ENCODE measurements at regions not wholly inside any gene's neighbourhood (a gene's known extent, or its start where the extent isn't known, plus 50 kb on each side); places are given as distances from the start of the nearest gene placed in this dataset.

DNA sequence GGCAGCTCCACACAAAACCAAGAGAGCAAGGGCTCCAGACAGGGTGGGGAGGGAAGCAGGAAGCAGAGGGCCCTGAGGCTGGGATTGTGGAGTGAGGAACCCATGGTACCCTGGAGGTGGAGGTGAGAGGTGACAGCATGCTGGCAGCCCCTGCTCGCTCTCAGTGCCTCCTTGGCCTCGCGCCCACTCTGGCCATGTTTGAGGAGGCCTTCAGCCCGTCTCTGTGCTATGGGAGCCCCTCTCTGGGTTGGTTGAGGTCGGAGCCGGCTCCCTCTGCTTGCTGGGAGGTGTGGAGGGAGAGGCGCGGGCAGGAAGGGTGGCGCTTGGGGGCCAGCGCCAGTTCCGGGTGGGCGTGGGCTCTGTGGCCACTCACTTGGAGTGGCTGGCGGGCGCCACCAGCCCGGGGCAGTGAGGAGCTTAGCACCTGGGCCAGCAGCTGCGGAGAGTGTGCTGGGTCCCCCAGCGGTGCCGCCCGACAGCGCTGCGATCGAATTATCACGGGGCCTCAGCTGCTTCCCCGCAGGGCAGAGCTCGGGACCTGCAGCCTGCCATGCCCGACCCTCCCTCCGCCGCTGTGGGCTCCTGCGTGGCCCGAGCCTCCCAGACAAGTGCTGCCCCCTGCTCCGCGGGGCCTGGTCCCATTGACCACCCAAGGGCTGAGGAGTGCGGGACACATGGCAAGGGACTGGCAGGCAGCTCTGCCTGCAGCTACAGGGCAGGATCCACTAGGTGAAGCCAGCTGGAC lies 196.0 kb downstream of the DACT1 start:
- Histone ChIP-seq H3K4me3 (ENCODE audit: low read length) (no peak overlapping the region), H3K9ac (ENCODE audit: low read depth, low read length) (no peak overlapping the region), H3K9me3 (ENCODE audit: insufficient read depth, low read depth, low read length) (no peaks in the 10 kb centered on the region), H3K27ac (ENCODE audit: low read length) (no peak overlapping the region), H3K27me3 (ENCODE audit: insufficient read depth, low read length) (no peaks in the 10 kb centered on the region), H3K36me3 (ENCODE audit: insufficient read depth, low read depth, low read length) (no peaks in the 10 kb centered on the region), H3K4me1 (ENCODE audit: insufficient read depth, low read length) (no peaks in the 10 kb centered on the region; the same call in 1 of the 2 replicates)

- Histone ChIP-seq H3K4me3 (ENCODE audit: low read length) (no peak overlapping the region), H3K4me1 (ENCODE audit: insufficient read depth, low read length) (peaks cover 15% of the 10 kb centered on the region), H3K27me3 (ENCODE audit: insufficient read depth, low read length) (no peaks in the 10 kb centered on the region), H3K9me3 (ENCODE audit: insufficient read depth, low read depth, low read length) (no peaks in the 10 kb centered on the region), H3K36me3 (ENCODE audit: insufficient read depth, low read depth, low read length) (no peaks in the 10 kb centered on the region), H3K9ac (ENCODE audit: low read depth, low read length) (no peak overlapping the region), H3K27ac (ENCODE audit: low read length) (no peak overlapping the region)
Observed at GRCh38 chr14:58836303-58836974, 198.7 kb downstream of the DACT1 start.

GRCh38 chr14:58839233-58839632 lies 201.5 kb downstream of the DACT1 start:
- H3K4me1 ChIP-seq (ENCODE audit: insufficient read depth, low read length), result peaks cover 15% of the 10 kb centered on the region

DNA sequence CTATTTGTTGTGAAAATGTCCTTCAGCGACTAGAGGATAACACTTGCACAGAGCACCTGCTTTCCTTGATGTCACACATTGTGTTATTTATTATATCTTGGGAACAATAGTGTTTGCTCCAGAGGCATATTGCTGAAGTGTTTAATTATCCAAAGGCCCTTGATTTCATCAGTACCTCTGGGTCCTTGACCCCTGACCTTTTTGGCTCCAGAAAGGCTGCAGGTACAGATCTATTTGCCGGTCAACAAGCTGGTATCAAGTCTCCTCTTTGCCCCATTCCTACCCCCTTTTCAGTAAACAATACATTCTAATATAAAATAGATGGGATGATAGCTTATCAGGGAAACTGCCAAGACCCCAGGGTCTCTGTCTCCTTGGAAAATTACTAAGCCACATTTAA lies 206.8 kb downstream of the DACT1 start:
- no peaks in the 10 kb centered on the region for H3K9me3 ChIP-seq (ENCODE audit: insufficient read depth, low read depth, low read length)
- peaks cover 19% of the 10 kb centered on the region; the same call in 1 of the 2 replicates for H3K4me1 ChIP-seq (ENCODE audit: insufficient read depth, low read length)
- no peaks in the 10 kb centered on the region for H3K36me3 ChIP-seq (ENCODE audit: insufficient read depth, low read depth, low read length)
- no peak overlapping the region for H3K27ac ChIP-seq (ENCODE audit: low read length)
- H3K27me3 ChIP-seq (ENCODE audit: insufficient read depth, low read length), result no peaks in the 10 kb centered on the region
- no peak overlapping the region for H3K4me3 ChIP-seq (ENCODE audit: low read length)
- H3K9ac ChIP-seq (ENCODE audit: low read depth, low read length), result no peak overlapping the region

More at GRCh38 chr14:58839233-58839632, 201.5 kb downstream of the DACT1 start:
- no peaks in the 10 kb centered on the region for H3K9me3 ChIP-seq (ENCODE audit: insufficient read depth, low read depth, low read length)
- no peak overlapping the region for H3K4me3 ChIP-seq (ENCODE audit: low read length)
- no peak overlapping the region for H3K27ac ChIP-seq (ENCODE audit: low read length)
- H3K9ac ChIP-seq (ENCODE audit: low read depth, low read length), result no peak overlapping the region
- no peaks in the 10 kb centered on the region for H3K36me3 ChIP-seq (ENCODE audit: insufficient read depth, low read depth, low read length)
- no peaks in the 10 kb centered on the region for H3K27me3 ChIP-seq (ENCODE audit: insufficient read depth, low read length)

DNA sequence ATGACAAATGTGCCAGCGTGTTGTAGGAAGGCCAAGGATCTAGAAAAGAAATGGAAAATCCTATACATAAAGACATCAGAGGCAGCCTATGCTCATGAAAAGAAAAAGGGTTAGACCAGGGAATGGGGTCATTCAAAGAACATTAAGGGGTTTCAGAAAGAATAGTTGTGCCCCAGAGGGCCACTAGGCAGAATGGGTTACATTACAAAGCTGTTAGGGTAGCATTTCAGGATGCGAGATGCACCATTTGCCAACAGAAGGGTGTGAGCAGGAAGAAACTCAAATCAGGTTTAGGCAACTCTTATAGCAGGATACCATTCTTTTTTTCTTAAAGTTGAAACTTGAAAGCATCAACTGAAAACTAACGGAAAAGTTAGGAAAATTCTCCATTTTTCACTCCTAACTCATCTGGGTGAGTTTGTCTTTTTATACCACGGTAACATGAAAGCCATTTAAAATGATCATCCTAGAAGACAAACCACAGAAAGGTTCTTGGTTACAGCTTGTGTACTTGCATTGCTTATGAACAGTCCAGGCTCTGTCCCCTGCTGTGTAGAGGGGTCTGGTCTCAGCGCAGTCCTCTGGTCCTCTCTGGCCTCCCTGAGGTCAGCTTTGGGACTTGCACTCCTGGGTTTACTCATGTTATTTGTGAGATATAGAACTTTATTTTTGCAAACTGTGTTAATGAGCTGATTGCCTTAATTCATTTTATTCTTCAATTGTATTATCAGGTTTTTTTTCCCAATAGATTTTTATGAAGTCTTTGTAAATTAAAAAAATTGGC lies 209.1 kb downstream of the DACT1 start:
- Histone ChIP-seq H3K4me3 (ENCODE audit: low read length) (no peak overlapping the region), H3K9ac (ENCODE audit: low read depth, low read length) (no peak overlapping the region), H3K27ac (ENCODE audit: low read length) (no peak overlapping the region), H3K27me3 (ENCODE audit: insufficient read depth, low read length) (no peaks in the 10 kb centered on the region), H3K36me3 (ENCODE audit: insufficient read depth, low read depth, low read length) (no peaks in the 10 kb centered on the region), H3K9me3 (ENCODE audit: insufficient read depth, low read depth, low read length) (no peaks in the 10 kb centered on the region), H3K4me1 (ENCODE audit: insufficient read depth, low read length) (peaks cover 8% of the 10 kb centered on the region; the same call in 1 of the 2 replicates)

DNA sequence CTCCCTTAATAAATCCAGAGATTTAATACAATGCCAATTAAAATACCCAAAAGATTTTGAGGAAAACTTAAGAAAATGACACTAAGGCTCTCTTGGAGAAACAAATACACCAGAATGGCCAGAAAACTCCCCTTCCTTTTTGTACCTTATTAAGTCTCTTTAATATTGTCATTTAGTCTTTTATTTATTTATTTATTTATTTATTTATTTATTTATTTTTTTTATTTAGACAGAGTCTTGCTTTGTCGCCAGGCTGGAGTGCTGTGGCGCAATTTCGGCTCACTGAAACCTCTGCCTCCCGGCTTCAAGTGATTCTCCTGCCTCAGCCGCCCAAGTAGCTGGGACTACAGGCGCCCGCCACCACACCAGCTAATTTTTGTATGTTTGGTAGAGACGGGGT lies 210.6 kb downstream of the DACT1 start:
- Histone ChIP-seq H3K9ac (ENCODE audit: low read depth, low read length) (no peak overlapping the region), H3K4me3 (ENCODE audit: low read length) (no peak overlapping the region), H3K36me3 (ENCODE audit: insufficient read depth, low read depth, low read length) (no peaks in the 10 kb centered on the region), H3K27ac (ENCODE audit: low read length) (no peak overlapping the region), H3K4me1 (ENCODE audit: insufficient read depth, low read length) (peaks cover 8% of the 10 kb centered on the region; the same call in 1 of the 2 replicates), H3K27me3 (ENCODE audit: insufficient read depth, low read length) (no peaks in the 10 kb centered on the region), H3K9me3 (ENCODE audit: insufficient read depth, low read depth, low read length) (no peaks in the 10 kb centered on the region)

DNA sequence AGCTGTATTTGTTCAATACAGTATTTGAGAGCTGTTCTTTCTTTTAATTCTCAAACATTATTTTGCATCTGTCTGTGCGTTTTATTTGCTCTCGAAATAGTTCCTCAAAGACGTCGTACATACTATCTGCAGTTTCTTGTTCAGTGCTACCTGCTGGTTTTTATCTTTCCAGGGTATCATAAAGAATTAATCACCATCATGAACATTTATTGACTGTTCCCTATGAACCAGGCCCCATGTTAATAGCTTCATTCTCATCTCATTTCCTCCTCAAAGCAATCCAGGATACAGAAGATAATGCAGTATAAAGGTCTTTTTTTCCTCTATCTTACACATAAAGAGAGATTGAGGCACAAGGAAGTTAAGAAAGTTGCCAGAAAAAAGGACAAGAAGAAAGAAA lies 211.8 kb downstream of the DACT1 start:
- peaks cover 8% of the 10 kb centered on the region; the same call in 1 of the 2 replicates for H3K4me1 ChIP-seq (ENCODE audit: insufficient read depth, low read length)
- H3K4me3 ChIP-seq (ENCODE audit: low read length), result no peak overlapping the region
- H3K27ac ChIP-seq (ENCODE audit: low read length), result no peak overlapping the region
- no peaks in the 10 kb centered on the region for H3K9me3 ChIP-seq (ENCODE audit: insufficient read depth, low read depth, low read length)
- H3K36me3 ChIP-seq (ENCODE audit: insufficient read depth, low read depth, low read length), result no peaks in the 10 kb centered on the region
- no peak overlapping the region for H3K9ac ChIP-seq (ENCODE audit: low read depth, low read length)
- H3K27me3 ChIP-seq (ENCODE audit: insufficient read depth, low read length), result no peaks in the 10 kb centered on the region

DNA sequence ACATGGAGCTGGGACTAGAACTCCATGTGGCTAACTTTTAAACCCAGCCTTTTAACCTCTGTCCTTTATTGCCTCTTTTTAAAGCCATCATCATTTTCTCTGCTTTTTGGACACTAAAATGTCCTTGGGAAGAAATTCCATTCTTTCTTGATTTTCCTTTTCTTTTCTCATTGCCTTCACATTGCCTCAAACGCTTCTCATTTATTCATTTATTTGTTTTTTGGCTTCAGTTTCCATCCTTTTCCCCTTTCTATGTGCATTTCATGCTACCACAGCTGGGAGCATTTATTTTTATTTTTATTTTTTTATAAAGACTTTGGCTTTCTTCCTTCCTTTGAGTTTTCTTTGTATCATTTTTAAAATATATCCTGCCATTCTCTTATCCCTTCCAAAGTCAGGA lies 212.2 kb downstream of the DACT1 start:
- Histone ChIP-seq H3K9me3 (ENCODE audit: insufficient read depth, low read depth, low read length) (no peaks in the 10 kb centered on the region), H3K36me3 (ENCODE audit: insufficient read depth, low read depth, low read length) (no peaks in the 10 kb centered on the region)

DNA sequence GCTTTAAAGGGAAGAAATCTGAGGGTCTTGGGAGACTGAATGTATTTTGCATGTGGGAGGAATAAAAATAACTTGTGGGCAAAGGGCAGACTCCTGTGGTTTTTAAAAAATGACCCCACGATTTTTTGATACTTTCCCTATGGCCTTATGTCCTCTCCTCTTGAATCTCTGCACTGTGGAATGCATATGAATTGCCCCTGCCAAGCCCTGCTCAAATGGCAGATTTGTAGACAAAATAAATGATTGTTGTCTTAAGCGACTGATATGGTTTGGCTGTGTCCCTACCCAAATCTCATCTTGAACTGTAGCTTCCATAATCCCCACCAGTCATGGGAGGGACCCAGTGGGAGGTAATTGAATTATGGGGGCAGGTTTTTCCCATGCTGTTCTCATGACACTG lies 223.8 kb downstream of the DACT1 start:
- no peak overlapping the region for H3K27ac ChIP-seq (ENCODE audit: low read length)
- H3K4me3 ChIP-seq (ENCODE audit: low read length), result no peak overlapping the region
- H3K36me3 ChIP-seq (ENCODE audit: insufficient read depth, low read depth, low read length), result no peaks in the 10 kb centered on the region
- H3K27me3 ChIP-seq (ENCODE audit: insufficient read depth, low read length), result no peaks in the 10 kb centered on the region
- H3K4me1 ChIP-seq (ENCODE audit: insufficient read depth, low read length), result no peaks in the 10 kb centered on the region
- H3K9ac ChIP-seq (ENCODE audit: low read depth, low read length), result no peak overlapping the region
- H3K9me3 ChIP-seq (ENCODE audit: insufficient read depth, low read depth, low read length), result no peaks in the 10 kb centered on the region

More for the DNA sequence above, 212.2 kb downstream of the DACT1 start:
- Histone ChIP-seq H3K4me1 (ENCODE audit: insufficient read depth, low read length) (peaks cover 8% of the 10 kb centered on the region; the same call in 1 of the 2 replicates), H3K4me3 (ENCODE audit: low read length) (no peak overlapping the region), H3K27ac (ENCODE audit: low read length) (no peak overlapping the region), H3K9ac (ENCODE audit: low read depth, low read length) (no peak overlapping the region), H3K27me3 (ENCODE audit: insufficient read depth, low read length) (no peaks in the 10 kb centered on the region)

DNA sequence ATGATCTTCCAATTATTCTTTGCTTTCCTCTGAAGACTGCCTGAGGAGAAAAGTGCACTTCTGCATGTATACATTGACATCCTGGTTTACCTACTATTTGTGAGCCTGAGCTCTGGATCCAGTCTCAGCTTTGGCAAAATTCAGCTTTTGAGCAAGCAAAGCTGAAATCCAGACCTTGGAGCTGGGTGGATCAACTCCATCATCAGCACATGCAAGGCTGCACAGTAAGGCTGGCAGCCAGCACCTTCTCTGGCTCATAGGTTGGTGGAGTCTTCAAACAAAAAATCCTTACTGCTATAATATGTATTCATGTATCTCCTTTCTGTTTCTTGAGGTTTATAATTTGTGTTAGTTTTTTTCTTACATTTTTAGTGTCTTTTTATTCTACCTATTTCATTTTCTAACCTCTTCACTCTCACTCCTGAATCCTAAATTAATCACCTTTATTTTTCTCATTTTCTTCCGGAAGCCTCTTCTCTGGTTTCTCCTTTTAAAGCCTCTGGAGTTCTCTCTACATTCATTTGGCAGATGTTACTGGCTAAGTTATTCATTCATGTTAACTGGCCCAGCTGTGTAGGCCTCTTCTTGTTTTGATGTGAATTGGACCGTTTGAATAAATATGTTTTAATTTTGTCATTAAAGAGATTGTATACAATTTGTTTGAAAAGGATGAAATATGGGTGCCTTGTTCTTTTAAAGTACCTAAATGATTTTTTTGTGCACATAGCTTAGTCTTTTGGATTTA lies 224.8 kb downstream of the DACT1 start:
- Histone ChIP-seq H3K27ac (ENCODE audit: low read length) (no peak overlapping the region), H3K27me3 (ENCODE audit: insufficient read depth, low read length) (no peaks in the 10 kb centered on the region), H3K9ac (ENCODE audit: low read depth, low read length) (no peak overlapping the region), H3K4me3 (ENCODE audit: low read length) (no peak overlapping the region), H3K36me3 (ENCODE audit: insufficient read depth, low read depth, low read length) (no peaks in the 10 kb centered on the region), H3K4me1 (ENCODE audit: insufficient read depth, low read length) (no peaks in the 10 kb centered on the region), H3K9me3 (ENCODE audit: insufficient read depth, low read depth, low read length) (no peaks in the 10 kb centered on the region)

DNA sequence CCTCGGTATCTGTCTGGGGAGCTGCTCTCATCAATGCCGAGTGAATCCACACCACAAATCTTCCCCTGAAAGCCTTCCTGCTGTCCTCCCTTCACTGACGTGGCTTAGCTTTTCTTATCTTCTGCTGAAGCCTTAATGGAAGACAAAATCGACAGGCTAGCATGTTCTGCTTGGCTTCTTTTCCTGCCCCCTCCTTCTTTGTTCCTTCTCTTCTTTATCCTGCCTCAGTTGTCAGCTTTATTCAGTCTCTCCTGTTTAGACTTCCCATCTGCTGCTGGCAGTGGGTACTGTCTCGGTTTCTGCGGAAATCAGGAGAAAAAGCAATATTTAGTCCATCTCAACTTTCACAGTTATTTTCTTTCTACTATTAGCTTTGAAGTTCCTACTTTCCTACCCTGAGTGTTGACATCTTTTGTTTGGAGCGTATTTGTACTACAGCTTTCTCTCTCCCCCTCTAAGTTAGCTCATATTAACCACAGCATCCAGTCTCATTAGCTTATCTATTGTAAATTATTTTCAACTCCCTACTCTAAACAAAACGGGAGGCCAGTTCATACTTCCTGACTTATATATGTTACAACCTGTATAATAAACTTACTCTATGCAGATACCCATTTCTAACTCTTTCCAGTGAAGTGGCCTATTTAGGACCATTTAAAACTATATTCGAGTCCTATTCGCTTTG lies 226.0 kb downstream of the DACT1 start:
- no peaks in the 10 kb centered on the region for H3K27me3 ChIP-seq (ENCODE audit: insufficient read depth, low read length)
- no peak overlapping the region for H3K27ac ChIP-seq (ENCODE audit: low read length)
- H3K9ac ChIP-seq (ENCODE audit: low read depth, low read length), result no peak overlapping the region
- no peak overlapping the region for H3K4me3 ChIP-seq (ENCODE audit: low read length)
- H3K36me3 ChIP-seq (ENCODE audit: insufficient read depth, low read depth, low read length), result no peaks in the 10 kb centered on the region
- no peaks in the 10 kb centered on the region for H3K4me1 ChIP-seq (ENCODE audit: insufficient read depth, low read length)
- no peaks in the 10 kb centered on the region for H3K9me3 ChIP-seq (ENCODE audit: insufficient read depth, low read depth, low read length)
